C4-2B (cell line): ENCODE measurements at regions not wholly inside any gene's neighbourhood (a gene's known extent, or its start where the extent isn't known, plus 50 kb on each side); places are given as distances from the start of the nearest gene placed in this dataset.

ENCODE experiments used
- ZFX ChIP-seq: fragments of 450-650 bp; IDR thresholded peaks from 2 replicates; pipeline ENCODE4 v1.6.1; 2017
- TF ChIP-seq, protein P1 (sequence below): fragments of 450-650 bp; conservative IDR thresholded peaks from 2 replicates; pipeline ENCODE4 v1.5.1; 2017; ENCODE audit warnings: mild to moderate bottlenecking

DNA sequence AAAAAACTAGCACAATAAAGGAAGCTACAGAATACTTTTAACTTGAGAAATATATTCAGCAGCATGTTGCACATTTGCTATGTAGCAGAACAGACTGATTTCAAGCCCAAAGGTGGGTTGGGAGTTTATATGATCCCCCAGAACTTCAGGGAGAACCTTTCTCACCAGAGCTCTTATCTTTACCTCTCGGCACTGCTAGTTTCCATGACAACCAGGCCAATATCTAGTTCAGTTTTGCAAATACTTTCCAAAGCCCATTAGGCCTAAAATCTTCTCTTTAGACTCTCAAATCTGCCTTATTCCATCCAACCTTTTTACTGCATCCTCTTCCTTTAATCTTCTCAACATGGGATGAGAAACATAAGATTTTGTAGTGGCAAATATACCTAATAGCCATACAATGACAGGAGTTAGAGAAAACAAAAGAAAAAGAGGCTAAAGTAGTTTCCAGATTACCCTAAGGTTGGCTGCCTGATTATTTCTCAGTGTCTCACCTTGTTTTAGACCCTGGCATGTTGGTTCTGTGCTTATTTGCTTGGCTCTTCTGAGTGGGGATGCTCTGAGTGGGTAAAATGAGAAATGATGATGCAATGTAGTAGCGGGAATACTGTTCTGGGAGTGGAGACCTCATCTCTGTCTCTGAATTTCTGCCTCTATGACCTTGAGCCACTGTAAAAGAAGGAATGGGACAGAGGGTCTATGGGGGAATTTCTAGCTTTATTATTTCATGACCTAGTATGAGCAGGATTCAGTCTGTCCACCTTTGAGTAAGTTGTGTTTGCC, 427.6 kb upstream of the STXBP6 start:
- TF ChIP-seq, protein P1, sequence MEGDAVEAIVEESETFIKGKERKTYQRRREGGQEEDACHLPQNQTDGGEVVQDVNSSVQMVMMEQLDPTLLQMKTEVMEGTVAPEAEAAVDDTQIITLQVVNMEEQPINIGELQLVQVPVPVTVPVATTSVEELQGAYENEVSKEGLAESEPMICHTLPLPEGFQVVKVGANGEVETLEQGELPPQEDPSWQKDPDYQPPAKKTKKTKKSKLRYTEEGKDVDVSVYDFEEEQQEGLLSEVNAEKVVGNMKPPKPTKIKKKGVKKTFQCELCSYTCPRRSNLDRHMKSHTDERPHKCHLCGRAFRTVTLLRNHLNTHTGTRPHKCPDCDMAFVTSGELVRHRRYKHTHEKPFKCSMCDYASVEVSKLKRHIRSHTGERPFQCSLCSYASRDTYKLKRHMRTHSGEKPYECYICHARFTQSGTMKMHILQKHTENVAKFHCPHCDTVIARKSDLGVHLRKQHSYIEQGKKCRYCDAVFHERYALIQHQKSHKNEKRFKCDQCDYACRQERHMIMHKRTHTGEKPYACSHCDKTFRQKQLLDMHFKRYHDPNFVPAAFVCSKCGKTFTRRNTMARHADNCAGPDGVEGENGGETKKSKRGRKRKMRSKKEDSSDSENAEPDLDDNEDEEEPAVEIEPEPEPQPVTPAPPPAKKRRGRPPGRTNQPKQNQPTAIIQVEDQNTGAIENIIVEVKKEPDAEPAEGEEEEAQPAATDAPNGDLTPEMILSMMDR: no peak
- TF ChIP-seq ZFX: no peak
